ENCODE measurements at regions not wholly inside any gene's neighbourhood (a gene's known extent, or its start where the extent isn't known, plus 50 kb on each side); places are given as distances from the start of the nearest gene placed in this dataset.

GRCh38 chr14:86543521-86543920, 1013.6 kb downstream of the FLRT2 start:
- no peak for ATAC-seq (ENCODE audit: insufficient read depth, low FRiP score)
- Histone ChIP-seq H3K27me3 (ENCODE audit: control insufficient read depth in 3 of 3, insufficient read depth in 3 of 3, low read length in 2 of 3) (no peaks in the 10 kb centered on the region), H3K9me3 (ENCODE audit: control insufficient read depth in 4 of 4, insufficient read depth in 3 of 4, low read length in 3 of 4) (no peaks in the 10 kb centered on the region), H3K4me1 (ENCODE audit: control insufficient read depth in 5 of 5, insufficient read depth in 5 of 5, low read length in 5 of 5) (no peaks in the 10 kb centered on the region), H3K36me3 (ENCODE audit: control insufficient read depth in 4 of 4, insufficient read depth in 4 of 4, low read length in 4 of 4) (no peaks in the 10 kb centered on the region), H3K27ac (ENCODE audit: low read depth in 1 of 2, low read length in 1 of 2) (no peak overlapping the region), H3K4me3 (no peak overlapping the region), H3K9ac (ENCODE audit: insufficient read depth in 1 of 2, low read length in 2 of 2) (no peak overlapping the region)
- no peak for TF ChIP-seq CTCF (IDR thresholded peaks at IDR 0.05; ENCODE audit: control extremely low read depth, extremely low read depth)
- no peak for DNase-seq

- no peaks in the 10 kb centered on the region for H3K36me3 ChIP-seq (ENCODE audit: control insufficient read depth in 4 of 4, insufficient read depth in 4 of 4, low read length in 4 of 4)
- no peaks in the 10 kb centered on the region for H3K9me3 ChIP-seq (ENCODE audit: control insufficient read depth in 4 of 4, insufficient read depth in 3 of 4, low read length in 3 of 4)
- DNase-seq, result no peak
- ATAC-seq (ENCODE audit: insufficient read depth, low FRiP score), result no peak
- H3K27me3 ChIP-seq (ENCODE audit: control insufficient read depth in 3 of 3, insufficient read depth in 3 of 3, low read length in 2 of 3), result no peaks in the 10 kb centered on the region
- TF ChIP-seq CTCF (IDR thresholded peaks at IDR 0.05; ENCODE audit: control extremely low read depth, extremely low read depth), result no peak
- no peak overlapping the region for H3K4me3 ChIP-seq
- WGBS, 2 donors, result 85 to 86% methylated on average over 4 of the region's 4 CpGs
- no peaks in the 10 kb centered on the region for H3K4me1 ChIP-seq (ENCODE audit: control insufficient read depth in 5 of 5, insufficient read depth in 5 of 5, low read length in 5 of 5)
- H3K27ac ChIP-seq (ENCODE audit: low read depth in 1 of 2, low read length in 1 of 2), result no peak overlapping the region
- H3K9ac ChIP-seq (ENCODE audit: insufficient read depth in 1 of 2, low read length in 2 of 2), result no peak overlapping the region
Observed at GRCh38 chr14:86541972-86542371, 1012.0 kb downstream of the FLRT2 start.

- H3K9me3 ChIP-seq (ENCODE audit: control insufficient read depth in 4 of 4, insufficient read depth in 3 of 4, low read length in 3 of 4), result no peaks in the 10 kb centered on the region
- DNase-seq (no peak), ATAC-seq (ENCODE audit: insufficient read depth, low FRiP score) (no peak)
- no peak overlapping the region for H3K27ac ChIP-seq (ENCODE audit: low read depth in 1 of 2, low read length in 1 of 2)
- no peak for TF ChIP-seq CTCF (IDR thresholded peaks at IDR 0.05; ENCODE audit: control extremely low read depth, extremely low read depth)
- H3K36me3 ChIP-seq (ENCODE audit: control insufficient read depth in 4 of 4, insufficient read depth in 4 of 4, low read length in 4 of 4), result no peaks in the 10 kb centered on the region
- WGBS, 2 donors, result 69 to 84% methylated on average over 6 of the region's 6 CpGs
- H3K4me3 ChIP-seq, result no peak overlapping the region
- no peaks in the 10 kb centered on the region for H3K27me3 ChIP-seq (ENCODE audit: control insufficient read depth in 3 of 3, insufficient read depth in 3 of 3, low read length in 2 of 3)
- H3K4me1 ChIP-seq (ENCODE audit: control insufficient read depth in 5 of 5, insufficient read depth in 5 of 5, low read length in 5 of 5), result no peaks in the 10 kb centered on the region
- H3K9ac ChIP-seq (ENCODE audit: insufficient read depth in 1 of 2, low read length in 2 of 2), result no peak overlapping the region
Observed at GRCh38 chr14:86540636-86541247, 1010.8 kb downstream of the FLRT2 start.
